HepG2 (cell line): ENCODE measurements at regions not wholly inside any gene's neighbourhood (a gene's known extent, or its start where the extent isn't known, plus 50 kb on each side); places are given as distances from the start of the nearest gene placed in this dataset.

Experiments used
- ATAC-seq: fragments of 200-7000 bp; cut with Tn5 transposase; 3 replicates; pipeline ENCODE4 v1.9.1; 2020; ENCODE audit warnings: mild to moderate bottlenecking, moderate library complexity
- BruUV-seq: library from RNA; stranded (reverse); fragments of 400-500 nt; replicated peaks from 2 replicates; lab custom pipeline; 2021; lab: Mats Ljungman, UMichigan
- CTCF ChIA-PET: fragments of 300-600 bp; formaldehyde crosslinking; extraction: SDS; loops from one replicate; lab custom pipeline; 2021; ENCODE audit warnings: low total read pairs, inconsistent platforms, low intra/inter-chr PET ratio; lab: Yijun Ruan, JAX
- POLR2A ChIA-PET: fragments of 350-600 bp; sonication (Branson Sonifier 250); formaldehyde crosslinking; loops from one replicate; lab custom pipeline; 2020; ENCODE audit warnings: antibody characterized with exemption, inconsistent platforms; lab: Yijun Ruan, JAX
- DNase-seq: peaks from one replicate; pipeline ENCODE4 v3.0.0-alpha.2; 2015; ENCODE audit warnings: low spot score
- FAIRE-seq: peaks from 3 replicates; lab custom pipeline; 2011; peaks lifted over from hg19 to GRCh38; lab: Jason Lieb, UNC
- H2AFZ ChIP-seq: one replicate; pipeline ENCODE4 v1.6.1; 2011; ENCODE audit warnings: low read length, inconsistent platforms
- H3K27ac ChIP-seq: fragments of 300-600 bp; 3 replicates; pipeline ENCODE4 v1.8.0; 2011; ENCODE audit warnings: mixed run types, mild to moderate bottlenecking, mixed read lengths, low read length, inconsistent platforms; ENCODE audit not compliant: insufficient read depth; ENCODE audit errors: extremely low read length
- H3K27me3 ChIP-seq, 2 experiments: fragments of 200-600 bp in 1 of 2; 2 replicates in 1 of 2; 3 replicates in 1 of 2; pipeline versions ENCODE4 v1.6.0 to v1.8.0; 2011; ENCODE audit warnings: low read length in 2 of 2, mild to moderate bottlenecking in 2 of 2, moderate library complexity in 2 of 2, inconsistent platforms in 1 of 2; ENCODE audit not compliant: insufficient read depth in 2 of 2, control insufficient read depth in 1 of 2
- H3K36me3 ChIP-seq, 2 experiments: fragments of 200-600 bp in 1 of 2; replicated peaks in 1 of 2; 2 replicates in 1 of 2; 3 replicates in 1 of 2; pipeline versions ENCODE4 v1.5.1 to v1.8.0; 2011; ENCODE audit warnings: low read length in 2 of 2, inconsistent platforms in 1 of 2; ENCODE audit not compliant: insufficient read depth in 2 of 2, control insufficient read depth in 1 of 2
- H3K4me1 ChIP-seq: 2 replicates; pipeline ENCODE4 v1.5.1; 2012; ENCODE audit warnings: low read length, inconsistent platforms; ENCODE audit not compliant: insufficient read depth
- H3K4me2 ChIP-seq: 2 replicates; pipeline ENCODE4 v1.6.0; 2011; ENCODE audit warnings: low read depth, low read length, inconsistent platforms
- H3K4me3 ChIP-seq, 3 experiments: fragments of 200-600 bp in 1 of 3; sonication (generic), shearing (Covaris generic) in 1 of 3; replicated peaks in 1 of 3; 2 replicates each; pipeline ENCODE4 v1.5.1; 2011 to 2016; ENCODE audit warnings: low read length in 3 of 3, inconsistent platforms in 2 of 3, low read depth in 2 of 3, mild to moderate bottlenecking in 2 of 3, control low read depth in 1 of 3, mixed read lengths in 1 of 3; ENCODE audit not compliant: insufficient read depth in 1 of 3
- H3K79me2 ChIP-seq: one replicate; pipeline ENCODE4 v1.6.1; 2011; ENCODE audit warnings: low read length, inconsistent platforms; ENCODE audit not compliant: insufficient read depth
- H3K9ac ChIP-seq: 2 replicates; pipeline ENCODE4 v1.6.0; 2011; ENCODE audit warnings: mild to moderate bottlenecking, low read depth, low read length, inconsistent platforms; ENCODE audit not compliant: insufficient read depth
- H3K9me3 ChIP-seq: 2 replicates; pipeline ENCODE4 v1.5.1; 2012; ENCODE audit warnings: mild to moderate bottlenecking, low read length
- H4K20me1 ChIP-seq: 2 replicates; pipeline ENCODE4 v1.6.0; 2011; ENCODE audit warnings: inconsistent platforms, mild to moderate bottlenecking, low read length, moderate library complexity; ENCODE audit not compliant: insufficient read depth
- MAFF ChIP-seq: IDR thresholded peaks from 2 replicates; pipeline ENCODE4 v1.6.1; 2011; ENCODE audit warnings: low read depth, low read length, improper control_type of control experiment
- MAFK ChIP-seq, 2 experiments: IDR thresholded peaks in 1 of 2; conservative IDR thresholded peaks in 1 of 2; 2 replicates each; pipeline ENCODE4 v1.6.1; 2011; ENCODE audit warnings: improper control_type of control experiment in 2 of 2, low read length in 2 of 2
- ONECUT2 ChIP-seq: sonication (generic); formaldehyde crosslinking; IDR thresholded peaks from 2 replicates; pipeline ENCODE4 v1.4.0; 2020; ENCODE audit warnings: missing genetic modification reagents
- PPARG ChIP-seq: conservative IDR thresholded peaks from 2 replicates; pipeline ENCODE4 v1.6.1; 2016; ENCODE audit warnings: missing biosample characterization, missing genetic modification reagents
- SOX13 ChIP-seq, 3 experiments: fragments of 450-650 bp in 1 of 3; sonication (generic) in 1 of 3; formaldehyde crosslinking in 1 of 3; IDR thresholded peaks in 2 of 3; conservative IDR thresholded peaks in 1 of 3; 2 replicates each; pipeline versions ENCODE4 v1.5.0 to v1.6.1; 2016 to 2020; ENCODE audit warnings: antibody characterized with exemption in 1 of 3, mild to moderate bottlenecking in 1 of 3, missing compliant biosample characterization in 1 of 3, missing genetic modification reagents in 1 of 3, moderate library complexity in 1 of 3
- ZNF12 ChIP-seq: sonication (generic); formaldehyde crosslinking; IDR thresholded peaks from 2 replicates; pipeline ENCODE4 v1.5.0; 2020; ENCODE audit warnings: missing genetic modification reagents
- ZNF761 ChIP-seq: sonication (generic); formaldehyde crosslinking; conservative IDR thresholded peaks from 2 replicates; pipeline ENCODE4 v1.4.0; 2020; ENCODE audit warnings: mild to moderate bottlenecking, missing genetic modification reagents
- WGBS: methylation state at CpG from one replicate; pipeline ENCODE4 v1.1.6; 2017; ENCODE audit warnings: low lambda C conversion rate; 5-methylcytosine and 5-hydroxymethylcytosine counted together
- in situ Hi-C: cut with HindIII; loops from 2 replicates; pipeline ENCODE4 v1.10.0; 2017; ENCODE audit warnings: low pct_unique_long_range_greater_than_20kb; ENCODE audit not compliant: extremely low pct_ligation_motif_present
- intact Hi-C: fragments of 100-400 bp; cut with micrococcal nuclease; formaldehyde crosslinking; loops from one replicate; pipeline ENCODE4 v1.10.0; 2022; ENCODE audit not compliant: unreplicated experiment
- TF ChIP-seq, protein P1 (sequence below): IDR thresholded peaks from 2 replicates; pipeline ENCODE4 v1.6.1; 2016; ENCODE audit warnings: low read depth, control low read depth
- TF ChIP-seq, protein P2 (sequence below): sonication (generic); formaldehyde crosslinking; IDR thresholded peaks from 2 replicates; pipeline ENCODE4 v1.4.0; 2020; ENCODE audit warnings: missing genetic modification reagents
- TF ChIP-seq, protein P3 (sequence below): sonication (generic); formaldehyde crosslinking; IDR thresholded peaks from 2 replicates; pipeline ENCODE4 v1.8.0; 2022; ENCODE audit warnings: missing genetic modification reagents, mild to moderate bottlenecking, borderline replicate concordance

DNA sequence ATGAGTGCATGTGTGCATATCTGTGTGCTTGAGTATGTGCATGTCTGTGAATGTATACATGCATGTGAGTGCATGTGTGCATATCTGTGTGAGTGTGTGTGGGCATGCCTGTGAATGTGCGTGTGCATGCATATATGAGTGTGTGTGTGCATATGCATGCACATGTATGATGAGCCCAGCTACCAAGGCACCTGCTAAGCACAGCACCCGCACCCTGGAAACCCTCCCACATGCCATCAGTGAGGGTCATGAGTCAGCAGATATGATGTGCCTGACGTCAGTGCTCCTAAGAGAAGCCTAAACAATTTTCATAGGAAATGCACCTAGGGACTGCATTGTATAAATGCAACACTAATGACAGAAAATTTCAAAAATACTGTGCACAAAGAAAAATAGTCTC, 151.1 kb downstream of the KIF26A start:
- Histone ChIP-seq H3K4me3 (no peak overlapping the region), H4K20me1 (no peaks in the 10 kb centered on the region), H2AFZ (no peak overlapping the region), H3K27me3 (peaks cover 0 to 6% of the 10 kb centered on the region in 2 experiments; a peak in 1 of 5 replicates), H3K4me2 (no peak overlapping the region), H3K4me1 (no peaks in the 10 kb centered on the region), H3K9me3 (no peaks in the 10 kb centered on the region), H3K9ac (no peak overlapping the region), H3K27ac (no peak overlapping the region), H3K79me2 (no peaks in the 10 kb centered on the region), H3K36me3 (no peaks in the 10 kb centered on the region)
- no peak for DNase-seq
- ATAC-seq: no peak
- no TSS peak for BruUV-seq
- ChIA-PET POLR2A (no interaction called here), CTCF (no interaction called here)
- no peak for FAIRE-seq
- in situ Hi-C loops (no loop called here), intact Hi-C loops (no loop called here)
- 6% methylated on average over 2 of the region's 3 CpGs for WGBS
- TF ChIP-seq ZNF761 (CRISPR knock-in tag): no peak
- no peak for TF ChIP-seq SOX13 (IDR thresholded peaks at IDR 0.05)
- TF ChIP-seq SOX13 (CRISPR knock-in tag; conservative IDR thresholded peaks at IDR 0.05 in 1 of 2, IDR thresholded peaks at IDR 0.05 in 1 of 2): no peak
- peak; percentile 53 to 71 for TF ChIP-seq MAFK (conservative IDR thresholded peaks at IDR 0.05 in 1 of 2, IDR thresholded peaks at IDR 0.05 in 1 of 2; ENCODE audit: low read length in 2 of 2)
- 0 out of 2 replicates have a peak, but pooled peaks have one; percentile 38 for TF ChIP-seq MAFF

DNA sequence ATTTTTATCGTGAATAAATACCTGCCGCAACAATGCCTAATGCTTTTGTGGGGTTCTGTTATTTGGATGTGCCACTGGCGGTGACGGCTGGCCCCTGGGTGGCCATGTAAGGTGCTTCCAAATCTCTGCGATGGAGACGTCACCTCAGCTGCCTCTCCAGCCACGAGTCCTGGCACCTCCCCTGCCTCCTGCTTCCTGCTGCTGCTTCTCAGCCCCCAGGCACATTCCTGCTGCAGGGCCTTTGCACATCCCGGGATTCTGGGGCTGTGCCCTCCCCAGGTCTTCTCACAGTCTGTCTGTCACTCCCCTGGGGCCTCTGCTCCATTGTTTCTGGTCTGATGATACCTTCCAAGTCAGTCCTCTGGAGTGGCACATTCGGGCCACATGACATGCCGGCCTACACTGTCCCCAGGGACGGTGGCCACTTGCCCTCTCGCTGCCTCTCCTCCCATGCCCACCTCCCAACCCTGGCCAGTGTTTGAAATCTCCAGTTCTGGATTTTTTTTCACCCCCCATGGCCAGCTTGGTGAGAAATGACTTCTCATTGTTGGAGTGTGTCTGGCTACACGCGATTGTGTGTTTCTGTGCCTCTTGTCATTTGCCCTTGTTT, 151.8 kb downstream of the KIF26A start:
- TF ChIP-seq PPARG: no peak
- TF ChIP-seq, protein P1, sequence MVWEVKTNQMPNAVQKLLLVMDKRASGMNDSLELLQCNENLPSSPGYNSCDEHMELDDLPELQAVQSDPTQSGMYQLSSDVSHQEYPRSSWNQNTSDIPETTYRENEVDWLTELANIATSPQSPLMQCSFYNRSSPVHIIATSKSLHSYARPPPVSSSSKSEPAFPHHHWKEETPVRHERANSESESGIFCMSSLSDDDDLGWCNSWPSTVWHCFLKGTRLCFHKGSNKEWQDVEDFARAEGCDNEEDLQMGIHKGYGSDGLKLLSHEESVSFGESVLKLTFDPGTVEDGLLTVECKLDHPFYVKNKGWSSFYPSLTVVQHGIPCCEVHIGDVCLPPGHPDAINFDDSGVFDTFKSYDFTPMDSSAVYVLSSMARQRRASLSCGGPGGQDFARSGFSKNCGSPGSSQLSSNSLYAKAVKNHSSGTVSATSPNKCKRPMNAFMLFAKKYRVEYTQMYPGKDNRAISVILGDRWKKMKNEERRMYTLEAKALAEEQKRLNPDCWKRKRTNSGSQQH (CRISPR knock-in tag): no peak
- TF ChIP-seq, protein P2, sequence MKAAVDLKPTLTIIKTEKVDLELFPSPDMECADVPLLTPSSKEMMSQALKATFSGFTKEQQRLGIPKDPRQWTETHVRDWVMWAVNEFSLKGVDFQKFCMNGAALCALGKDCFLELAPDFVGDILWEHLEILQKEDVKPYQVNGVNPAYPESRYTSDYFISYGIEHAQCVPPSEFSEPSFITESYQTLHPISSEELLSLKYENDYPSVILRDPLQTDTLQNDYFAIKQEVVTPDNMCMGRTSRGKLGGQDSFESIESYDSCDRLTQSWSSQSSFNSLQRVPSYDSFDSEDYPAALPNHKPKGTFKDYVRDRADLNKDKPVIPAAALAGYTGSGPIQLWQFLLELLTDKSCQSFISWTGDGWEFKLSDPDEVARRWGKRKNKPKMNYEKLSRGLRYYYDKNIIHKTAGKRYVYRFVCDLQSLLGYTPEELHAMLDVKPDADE: no peak
- TF ChIP-seq, protein P3, sequence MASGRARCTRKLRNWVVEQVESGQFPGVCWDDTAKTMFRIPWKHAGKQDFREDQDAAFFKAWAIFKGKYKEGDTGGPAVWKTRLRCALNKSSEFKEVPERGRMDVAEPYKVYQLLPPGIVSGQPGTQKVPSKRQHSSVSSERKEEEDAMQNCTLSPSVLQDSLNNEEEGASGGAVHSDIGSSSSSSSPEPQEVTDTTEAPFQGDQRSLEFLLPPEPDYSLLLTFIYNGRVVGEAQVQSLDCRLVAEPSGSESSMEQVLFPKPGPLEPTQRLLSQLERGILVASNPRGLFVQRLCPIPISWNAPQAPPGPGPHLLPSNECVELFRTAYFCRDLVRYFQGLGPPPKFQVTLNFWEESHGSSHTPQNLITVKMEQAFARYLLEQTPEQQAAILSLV (CRISPR knock-in tag): no peak
- no peak for TF ChIP-seq ONECUT2 (CRISPR knock-in tag)
- no peak for TF ChIP-seq ZNF12 (CRISPR knock-in tag)
- no peak for FAIRE-seq
- CTCF ChIA-PET: no interaction called here
- no peaks in the 10 kb centered on the region for H3K9me3 ChIP-seq
- no peak overlapping the region for H2AFZ ChIP-seq
- BruUV-seq: no TSS peak
- H3K4me2 ChIP-seq: no peak overlapping the region
- no peaks in the 10 kb centered on the region for H3K4me1 ChIP-seq
- ATAC-seq: no peak
- no peaks in the 10 kb centered on the region for H3K36me3 ChIP-seq
- DNase-seq: no peak
- H3K27ac ChIP-seq: no peak overlapping the region
- no peak overlapping the region for H3K4me3 ChIP-seq
- POLR2A ChIA-PET: no interaction called here
- H3K79me2 ChIP-seq: no peaks in the 10 kb centered on the region
- peaks cover 2 to 6% of the 10 kb centered on the region in 2 experiments; a peak in 2 of 5 replicates for H3K27me3 ChIP-seq
- intact Hi-C loops: no loop called here
- 48% methylated on average over 12 of the region's 14 CpGs for WGBS
- H4K20me1 ChIP-seq: no peaks in the 10 kb centered on the region
- in situ Hi-C loops: no loop called here
- no peak overlapping the region for H3K9ac ChIP-seq
